ENCODE measurements at regions not wholly inside any gene's neighbourhood (a gene's known extent, or its start where the extent isn't known, plus 50 kb on each side); places are given as distances from the start of the nearest gene placed in this dataset.

DNA sequence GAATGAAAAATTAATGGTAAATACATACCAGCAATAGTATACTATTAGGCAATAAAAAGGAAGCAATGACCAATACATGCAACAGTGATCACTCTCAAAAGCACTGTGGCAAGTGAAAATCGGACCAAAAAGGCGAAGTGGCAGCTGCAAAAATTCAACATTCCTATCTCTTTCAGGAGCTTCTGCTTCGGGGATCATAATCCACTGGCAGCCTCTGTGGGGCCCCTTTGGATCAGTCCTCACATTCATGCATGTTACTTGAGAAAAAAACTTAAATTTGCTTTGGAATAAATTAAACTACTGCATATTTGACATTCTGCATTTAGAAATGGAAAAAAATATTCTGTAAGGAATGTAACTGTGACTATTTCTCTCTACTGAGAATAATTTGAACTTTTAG lies 425.6 kb downstream of the NR2F2 start:
- TF ChIP-seq, protein P1, sequence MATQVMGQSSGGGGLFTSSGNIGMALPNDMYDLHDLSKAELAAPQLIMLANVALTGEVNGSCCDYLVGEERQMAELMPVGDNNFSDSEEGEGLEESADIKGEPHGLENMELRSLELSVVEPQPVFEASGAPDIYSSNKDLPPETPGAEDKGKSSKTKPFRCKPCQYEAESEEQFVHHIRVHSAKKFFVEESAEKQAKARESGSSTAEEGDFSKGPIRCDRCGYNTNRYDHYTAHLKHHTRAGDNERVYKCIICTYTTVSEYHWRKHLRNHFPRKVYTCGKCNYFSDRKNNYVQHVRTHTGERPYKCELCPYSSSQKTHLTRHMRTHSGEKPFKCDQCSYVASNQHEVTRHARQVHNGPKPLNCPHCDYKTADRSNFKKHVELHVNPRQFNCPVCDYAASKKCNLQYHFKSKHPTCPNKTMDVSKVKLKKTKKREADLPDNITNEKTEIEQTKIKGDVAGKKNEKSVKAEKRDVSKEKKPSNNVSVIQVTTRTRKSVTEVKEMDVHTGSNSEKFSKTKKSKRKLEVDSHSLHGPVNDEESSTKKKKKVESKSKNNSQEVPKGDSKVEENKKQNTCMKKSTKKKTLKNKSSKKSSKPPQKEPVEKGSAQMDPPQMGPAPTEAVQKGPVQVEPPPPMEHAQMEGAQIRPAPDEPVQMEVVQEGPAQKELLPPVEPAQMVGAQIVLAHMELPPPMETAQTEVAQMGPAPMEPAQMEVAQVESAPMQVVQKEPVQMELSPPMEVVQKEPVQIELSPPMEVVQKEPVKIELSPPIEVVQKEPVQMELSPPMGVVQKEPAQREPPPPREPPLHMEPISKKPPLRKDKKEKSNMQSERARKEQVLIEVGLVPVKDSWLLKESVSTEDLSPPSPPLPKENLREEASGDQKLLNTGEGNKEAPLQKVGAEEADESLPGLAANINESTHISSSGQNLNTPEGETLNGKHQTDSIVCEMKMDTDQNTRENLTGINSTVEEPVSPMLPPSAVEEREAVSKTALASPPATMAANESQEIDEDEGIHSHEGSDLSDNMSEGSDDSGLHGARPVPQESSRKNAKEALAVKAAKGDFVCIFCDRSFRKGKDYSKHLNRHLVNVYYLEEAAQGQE (IDR thresholded peaks at IDR 0.05; ENCODE audit: low read depth), result no peak
- TF ChIP-seq ZBTB7A (IDR thresholded peaks at IDR 0.05; ENCODE audit: low read depth) (no peak), FOXM1 (IDR thresholded peaks at IDR 0.05; ENCODE audit: borderline replicate concordance, low read depth) (no peak), CEBPB (IDR thresholded peaks at IDR 0.05) (no peak), RAD21 (IDR thresholded peaks at IDR 0.05; ENCODE audit: low read depth) (no peak)

DNA sequence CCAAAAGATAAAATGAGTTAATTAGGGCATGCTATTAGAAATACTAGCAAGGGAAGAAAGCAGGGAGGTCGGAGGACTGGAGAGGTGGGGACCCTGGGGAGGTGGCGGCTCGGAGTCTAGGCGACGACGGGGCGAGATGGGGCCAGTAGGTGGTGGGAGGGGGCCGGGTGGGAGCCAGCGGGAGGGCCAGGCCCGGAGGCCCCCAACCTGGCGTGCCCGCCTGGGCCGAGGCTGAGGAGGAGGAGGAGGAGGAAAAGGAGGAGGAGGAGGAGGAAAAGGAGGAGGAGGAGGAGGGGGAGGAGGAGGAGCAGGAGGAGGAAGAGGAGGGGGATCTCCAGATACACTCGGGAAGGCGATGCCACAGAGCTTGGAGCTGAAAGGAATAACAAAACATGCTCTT lies 426.2 kb downstream of the NR2F2 start:
- TF ChIP-seq EGR1 (IDR thresholded peaks at IDR 0.05), result no peak
- no peak for TF ChIP-seq NFIC (IDR thresholded peaks at IDR 0.05)
- no peak for TF ChIP-seq CEBPB (IDR thresholded peaks at IDR 0.05)
- TF ChIP-seq YY1 (IDR thresholded peaks at IDR 0.05; ENCODE audit: low read depth), result no peak
- no peak for TF ChIP-seq TAF1 (IDR thresholded peaks at IDR 0.05; ENCODE audit: low read depth)
- TF ChIP-seq ZBTB7A (IDR thresholded peaks at IDR 0.05; ENCODE audit: low read depth), result no peak
- TF ChIP-seq, protein P1 (IDR thresholded peaks at IDR 0.05; ENCODE audit: low read depth), result no peak
- TF ChIP-seq, protein P2, sequence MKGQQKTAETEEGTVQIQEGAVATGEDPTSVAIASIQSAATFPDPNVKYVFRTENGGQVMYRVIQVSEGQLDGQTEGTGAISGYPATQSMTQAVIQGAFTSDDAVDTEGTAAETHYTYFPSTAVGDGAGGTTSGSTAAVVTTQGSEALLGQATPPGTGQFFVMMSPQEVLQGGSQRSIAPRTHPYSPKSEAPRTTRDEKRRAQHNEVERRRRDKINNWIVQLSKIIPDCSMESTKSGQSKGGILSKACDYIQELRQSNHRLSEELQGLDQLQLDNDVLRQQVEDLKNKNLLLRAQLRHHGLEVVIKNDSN (IDR thresholded peaks at IDR 0.05), result no peak
- no peak for TF ChIP-seq FOXM1 (IDR thresholded peaks at IDR 0.05; ENCODE audit: borderline replicate concordance, low read depth)
- no peak for TF ChIP-seq RAD21 (IDR thresholded peaks at IDR 0.05; ENCODE audit: low read depth)
- no peak for TF ChIP-seq TEAD4 (IDR thresholded peaks at IDR 0.05)
- TF ChIP-seq EP300 (IDR thresholded peaks at IDR 0.05; ENCODE audit: borderline replicate concordance), result no peak

DNA sequence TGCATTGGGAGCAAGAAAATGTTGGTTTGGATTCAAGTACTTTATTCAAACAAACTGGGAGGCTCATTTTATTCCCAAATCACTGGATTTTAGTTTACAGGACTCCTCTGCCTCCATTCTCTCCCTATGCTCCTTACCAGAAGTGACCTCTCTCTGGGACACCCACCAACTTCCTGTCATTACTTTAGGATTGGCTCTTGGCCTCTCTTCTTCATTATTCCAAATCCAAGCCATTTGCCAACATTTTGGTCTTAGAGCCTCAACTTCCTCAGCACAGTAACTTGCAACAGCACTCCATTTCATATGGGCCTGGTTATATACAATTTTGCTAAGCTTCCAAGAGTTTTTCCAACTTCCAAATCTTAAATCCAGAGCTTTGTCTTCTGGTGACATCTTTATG lies 432.1 kb downstream of the NR2F2 start:
- no peak for TF ChIP-seq FOXM1 (IDR thresholded peaks at IDR 0.05; ENCODE audit: borderline replicate concordance, low read depth)
- no peak for TF ChIP-seq EGR1 (IDR thresholded peaks at IDR 0.05)
- no peak for TF ChIP-seq NFIC (IDR thresholded peaks at IDR 0.05)
- TF ChIP-seq, protein P3, sequence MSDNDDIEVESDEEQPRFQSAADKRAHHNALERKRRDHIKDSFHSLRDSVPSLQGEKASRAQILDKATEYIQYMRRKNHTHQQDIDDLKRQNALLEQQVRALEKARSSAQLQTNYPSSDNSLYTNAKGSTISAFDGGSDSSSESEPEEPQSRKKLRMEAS (IDR thresholded peaks at IDR 0.05), result no peak
- TF ChIP-seq TAF1 (IDR thresholded peaks at IDR 0.05; ENCODE audit: low read depth), result no peak
- TF ChIP-seq EP300 (IDR thresholded peaks at IDR 0.05; ENCODE audit: borderline replicate concordance), result no peak
- TF ChIP-seq CREB1 (IDR thresholded peaks at IDR 0.05; ENCODE audit: low read depth), result no peak
- TF ChIP-seq TCF12 (IDR thresholded peaks at IDR 0.05; ENCODE audit: low read depth), result no peak
- TF ChIP-seq TEAD4 (IDR thresholded peaks at IDR 0.05), result no peak

DNA sequence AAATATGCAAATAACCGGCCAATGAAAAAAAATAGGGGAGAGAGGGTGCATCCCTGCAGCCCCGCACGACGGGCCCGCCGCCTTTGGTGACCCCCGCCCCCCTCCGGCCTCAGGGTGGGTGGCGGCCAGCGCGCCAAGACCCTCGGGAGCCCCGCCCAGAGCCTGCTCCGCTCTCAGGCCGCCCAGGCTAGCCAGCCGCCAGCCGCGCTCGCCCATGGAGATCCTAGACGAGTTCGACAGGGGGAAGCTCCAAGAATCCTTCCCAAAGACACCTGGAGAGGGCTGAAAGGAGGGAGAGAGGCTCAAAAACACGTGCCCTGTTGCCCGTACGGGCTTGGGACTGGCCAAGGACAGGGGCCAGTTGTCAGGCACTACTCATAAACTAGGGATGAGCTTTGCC lies 434.0 kb downstream of the NR2F2 start:
- TF ChIP-seq NFIC (IDR thresholded peaks at IDR 0.05) (no peak), TAF1 (IDR thresholded peaks at IDR 0.05; ENCODE audit: low read depth) (no peak), YY1 (IDR thresholded peaks at IDR 0.05; ENCODE audit: low read depth) (no peak), EP300 (IDR thresholded peaks at IDR 0.05; ENCODE audit: borderline replicate concordance) (no peak), CREB1 (IDR thresholded peaks at IDR 0.05; ENCODE audit: low read depth) (no peak), FOXM1 (IDR thresholded peaks at IDR 0.05; ENCODE audit: borderline replicate concordance, low read depth) (no peak), RAD21 (IDR thresholded peaks at IDR 0.05; ENCODE audit: low read depth) (no peak), TCF12 (IDR thresholded peaks at IDR 0.05; ENCODE audit: low read depth) (no peak), CEBPB (IDR thresholded peaks at IDR 0.05) (no peak), TEAD4 (IDR thresholded peaks at IDR 0.05) (no peak), EGR1 (IDR thresholded peaks at IDR 0.05) (no peak), ZBTB7A (IDR thresholded peaks at IDR 0.05; ENCODE audit: low read depth) (no peak)
- TF ChIP-seq, protein P3 (IDR thresholded peaks at IDR 0.05), result no peak
- TF ChIP-seq, protein P2 (IDR thresholded peaks at IDR 0.05), result no peak
- TF ChIP-seq, protein P1 (IDR thresholded peaks at IDR 0.05; ENCODE audit: low read depth), result no peak

DNA sequence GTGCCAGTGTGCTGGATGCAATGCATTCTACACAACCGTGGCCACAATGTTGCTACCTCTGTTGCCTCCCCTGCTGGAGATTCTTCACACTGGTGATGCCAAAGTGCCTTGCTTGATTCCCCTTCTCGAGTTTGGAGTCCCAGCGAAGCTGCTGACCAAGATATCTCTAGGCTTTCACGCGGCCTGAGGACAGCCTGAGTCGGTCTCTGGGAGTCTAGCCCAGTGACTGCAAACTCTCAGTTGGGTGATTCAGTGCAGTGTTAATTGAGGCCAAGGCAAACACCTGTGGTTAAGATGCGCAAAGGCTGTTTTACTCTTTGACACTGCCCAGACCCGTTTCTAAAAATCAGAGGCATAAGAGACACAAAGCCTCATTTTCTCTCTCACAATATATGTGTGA lies 434.4 kb downstream of the NR2F2 start:
- TF ChIP-seq, protein P3 (IDR thresholded peaks at IDR 0.05), result no peak
- TF ChIP-seq ZBTB7A (IDR thresholded peaks at IDR 0.05; ENCODE audit: low read depth) (no peak), NFIC (IDR thresholded peaks at IDR 0.05) (no peak), TAF1 (IDR thresholded peaks at IDR 0.05; ENCODE audit: low read depth) (no peak), YY1 (IDR thresholded peaks at IDR 0.05; ENCODE audit: low read depth) (no peak), TCF12 (IDR thresholded peaks at IDR 0.05; ENCODE audit: low read depth) (no peak), CREB1 (IDR thresholded peaks at IDR 0.05; ENCODE audit: low read depth) (no peak), RAD21 (IDR thresholded peaks at IDR 0.05; ENCODE audit: low read depth) (no peak), FOXM1 (IDR thresholded peaks at IDR 0.05; ENCODE audit: borderline replicate concordance, low read depth) (no peak), EP300 (IDR thresholded peaks at IDR 0.05; ENCODE audit: borderline replicate concordance) (no peak), TEAD4 (IDR thresholded peaks at IDR 0.05) (no peak)
- TF ChIP-seq, protein P2 (IDR thresholded peaks at IDR 0.05), result no peak
- TF ChIP-seq, protein P1 (IDR thresholded peaks at IDR 0.05; ENCODE audit: low read depth), result no peak
